Prostate gland (tissue), 2 donors: ENCODE measurements at regions not wholly inside any gene's neighbourhood (a gene's known extent, or its start where the extent isn't known, plus 50 kb on each side); places are given as distances from the start of the nearest gene placed in this dataset.

Experiments
- CTCF ChIP-seq, 4 experiments: fragments of 200-600 bp in 2 of 4; fragments of 450-650 bp in 2 of 4; sonication (generic) in 2 of 4; IDR thresholded peaks; 1 replicate in 3 of 4; 2 replicates in 1 of 4; pipeline ENCODE4 v1.5.1; 2016 to 2019; ENCODE audit warnings: antibody characterized with exemption in 4 of 4, mild to moderate bottlenecking in 2 of 4, moderate library complexity in 2 of 4
- POLR2A ChIP-seq: fragments of 450-650 bp; IDR thresholded peaks from one replicate; pipeline ENCODE4 v1.6.1; 2016; ENCODE audit warnings: antibody characterized with exemption, mild to moderate bottlenecking
- POLR2AphosphoS5 ChIP-seq: sonication (generic); formaldehyde crosslinking; IDR thresholded peaks from one replicate; pipeline ENCODE4 v1.6.1; 2017; ENCODE audit warnings: antibody characterized with exemption

GRCh38 chr15:62732078-62732477 is 310.5 kb upstream of the TPM1 start:
- no peak for TF ChIP-seq CTCF (IDR thresholded peaks at IDR 0.05)
- TF ChIP-seq POLR2A = no peak
- TF ChIP-seq POLR2AphosphoS5 = no peak
